SK-N-SH (cell line): ENCODE measurements at regions not wholly inside any gene's neighbourhood (a gene's known extent, or its start where the extent isn't known, plus 50 kb on each side); places are given as distances from the start of the nearest gene placed in this dataset.

Source experiments
- CTCF ChIA-PET: fragments of 300-600, 350-600 bp; formaldehyde crosslinking; extraction: SDS; loops from one replicate; lab custom pipeline; 2021; lab: Yijun Ruan, JAX
- POLR2A ChIA-PET: fragments of 350-600 bp; sonication (Branson Sonifier 250); formaldehyde crosslinking; extraction: SDS; loops from one replicate; lab custom pipeline; 2020; ENCODE audit warnings: antibody characterized with exemption, inconsistent platforms; lab: Yijun Ruan, JAX
- DNase-seq: peaks from one replicate; pipeline ENCODE4 v3.0.0; 2012
- H2AFZ ChIP-seq: fragments of 200-600 bp; sonication (generic); 2 replicates; pipeline ENCODE4 v1.8.1; 2016; ENCODE audit warnings: antibody characterized with exemption, mild to moderate bottlenecking, low read depth
- H3F3A ChIP-seq: fragments of 200-600 bp; sonication (generic); replicated peaks from 2 replicates; pipeline ENCODE3; 2016; ENCODE audit warnings: antibody characterized with exemption, mild to moderate bottlenecking; ENCODE audit not compliant: insufficient read depth
- H3K27ac ChIP-seq, 2 experiments: fragments of 200-500 bp in 1 of 2; fragments of 200-600 bp in 1 of 2; sonication (Bioruptor generic) in 1 of 2; sonication (generic), shearing (Covaris generic) in 1 of 2; 2 replicates each; pipeline versions ENCODE4 v1.5.1 to v1.6.1; 2014 to 2016; ENCODE audit warnings: low read depth in 2 of 2, inconsistent platforms in 1 of 2, low read length in 1 of 2, mild to moderate bottlenecking in 1 of 2, mixed read lengths in 1 of 2
- H3K27me3 ChIP-seq: fragments of 200-600 bp; sonication (generic), shearing (Covaris generic); 2 replicates; pipeline ENCODE4 v1.6.1; 2016; ENCODE audit warnings: mixed run types; ENCODE audit not compliant: insufficient read depth
- H3K36me3 ChIP-seq, 2 experiments: fragments of 200-500 bp in 1 of 2; fragments of 200-600 bp in 1 of 2; sonication (Bioruptor generic) in 1 of 2; sonication (generic) in 1 of 2; replicated peaks in 1 of 2; 2 replicates each; pipeline versions ENCODE3 to v1.5.1; 2014 to 2016; ENCODE audit warnings: low read length in 1 of 2, mild to moderate bottlenecking in 1 of 2; ENCODE audit not compliant: insufficient read depth in 2 of 2, control insufficient read depth in 1 of 2
- H3K4me1 ChIP-seq, 2 experiments: fragments of 200-500 bp in 1 of 2; fragments of 200-600 bp in 1 of 2; sonication (Bioruptor generic) in 1 of 2; sonication (generic), shearing (Covaris generic) in 1 of 2; 2 replicates each; pipeline versions ENCODE4 v1.5.1 to v1.6.1; 2014 to 2016; ENCODE audit warnings: low read depth in 1 of 2, low read length in 1 of 2, mixed run types in 1 of 2; ENCODE audit not compliant: insufficient read depth in 2 of 2, control insufficient read depth in 1 of 2
- H3K4me2 ChIP-seq: fragments of 200-600 bp; sonication (generic), shearing (Covaris generic); 2 replicates; pipeline ENCODE4 v1.6.1; 2017; ENCODE audit warnings: mixed run types
- H3K4me3 ChIP-seq, 2 experiments: fragments of 200-500 bp in 1 of 2; fragments of 200-600 bp in 1 of 2; sonication (Bioruptor generic) in 1 of 2; sonication (generic), shearing (Covaris generic) in 1 of 2; 2 replicates each; pipeline versions ENCODE4 v1.5.1 to v1.8.1; 2014 to 2016; ENCODE audit warnings: low read depth in 2 of 2, inconsistent platforms in 1 of 2, low read length in 1 of 2, mild to moderate bottlenecking in 1 of 2, mixed read lengths in 1 of 2, moderate library complexity in 1 of 2
- H3K79me2 ChIP-seq: fragments of 200-600 bp; sonication (generic); 2 replicates; pipeline ENCODE4 v1.8.1; 2017; ENCODE audit warnings: mild to moderate bottlenecking; ENCODE audit not compliant: insufficient read depth
- H3K9ac ChIP-seq: fragments of 200-600 bp; sonication (generic); 2 replicates; pipeline ENCODE4 v1.6.1; 2017; ENCODE audit warnings: mixed run types
- H3K9me2 ChIP-seq: fragments of 200-600 bp; sonication (generic); 2 replicates; pipeline ENCODE4 v1.6.1; 2017; ENCODE audit warnings: mixed run types
- H3K9me3 ChIP-seq: fragments of 200-600 bp; sonication (generic); 2 replicates; pipeline ENCODE4 v1.6.1; 2017; ENCODE audit warnings: mixed run types, mild to moderate bottlenecking, moderate library complexity
- H4K20me1 ChIP-seq: fragments of 200-600 bp; sonication (generic); 2 replicates; pipeline ENCODE4 v1.6.1; 2017; ENCODE audit warnings: mild to moderate bottlenecking, mixed run types; ENCODE audit not compliant: insufficient read depth
- EZH2phosphoT487 ChIP-seq: fragments of 200-600 bp; sonication (generic); IDR thresholded peaks from 2 replicates; pipeline ENCODE4 v1.6.1; 2017; ENCODE audit warnings: low read depth, mixed run types, mild to moderate bottlenecking, antibody characterized with exemption, moderate library complexity, borderline replicate concordance
- FOXJ3 ChIP-seq: sonication (generic); formaldehyde crosslinking; IDR thresholded peaks from 2 replicates; pipeline ENCODE4 v1.5.1; 2020; ENCODE audit warnings: mild to moderate bottlenecking, missing genetic modification reagents
- GABPA ChIP-seq: IDR thresholded peaks from 2 replicates; pipeline ENCODE4 v1.4.0; 2012; ENCODE audit warnings: low read depth, mild to moderate bottlenecking
- GATA2 ChIP-seq: sonication (generic); formaldehyde crosslinking; IDR thresholded peaks from 2 replicates; pipeline ENCODE4 v1.5.0; 2020; ENCODE audit warnings: mild to moderate bottlenecking, missing genetic modification reagents
- IRF3 ChIP-seq: fragments of 150-350 bp; IDR thresholded peaks from 2 replicates; pipeline ENCODE4 v1.6.1; 2016; ENCODE audit warnings: mild to moderate bottlenecking, low read depth, low read length
- JUND ChIP-seq: IDR thresholded peaks from 2 replicates; pipeline ENCODE4 v1.4.0; 2012
- MAX ChIP-seq: IDR thresholded peaks from 2 replicates; pipeline ENCODE4 v1.4.0; 2012; ENCODE audit warnings: low read depth
- NFIC ChIP-seq: IDR thresholded peaks from 2 replicates; pipeline ENCODE4 v1.4.0; 2012; ENCODE audit warnings: borderline replicate concordance
- NRF1 ChIP-seq: IDR thresholded peaks from 2 replicates; pipeline ENCODE4 v1.6.1; 2012; ENCODE audit warnings: low read depth, mild to moderate bottlenecking, low read length
- POLR2AphosphoS5 ChIP-seq: IDR thresholded peaks from 2 replicates; pipeline ENCODE4 v1.6.1; 2012; ENCODE audit warnings: low read depth, low read length
- SIN3A ChIP-seq: IDR thresholded peaks from 2 replicates; pipeline ENCODE4 v1.6.1; 2012; ENCODE audit warnings: low read depth, mild to moderate bottlenecking, low read length, moderate library complexity, borderline replicate concordance
- TAF1 ChIP-seq: IDR thresholded peaks from 2 replicates; pipeline ENCODE4 v1.6.1; 2012; ENCODE audit warnings: low read depth, mild to moderate bottlenecking, low read length, moderate library complexity, borderline replicate concordance
- TCF12 ChIP-seq: IDR thresholded peaks from 2 replicates; pipeline ENCODE4 v1.4.0; 2012
- TEAD4 ChIP-seq: IDR thresholded peaks from 2 replicates; pipeline ENCODE4 v1.4.0; 2012; ENCODE audit warnings: mild to moderate bottlenecking, borderline replicate concordance; ENCODE audit not compliant: insufficient read depth
- USF1 ChIP-seq: IDR thresholded peaks from 2 replicates; pipeline ENCODE4 v1.4.0; 2012; ENCODE audit warnings: low read depth, borderline replicate concordance
- WGBS: methylation state at CpG from one replicate; pipeline ENCODE4 v1.1.6; 2017; ENCODE audit warnings: low lambda C conversion rate; 5-methylcytosine and 5-hydroxymethylcytosine counted together

GRCh38 chr18:73985855-73986625, 161.6 kb downstream of the FBXO15 start:
- H3K27me3 ChIP-seq: no peaks in the 10 kb centered on the region; the same call in 1 of the 2 replicates
- no peaks in the 10 kb centered on the region for H3K79me2 ChIP-seq
- no peak overlapping the region for H3K27ac ChIP-seq
- no peak overlapping the region for H3K4me2 ChIP-seq
- no peak overlapping the region for H3K4me3 ChIP-seq
- CTCF ChIA-PET: interaction anchor here (1.1 kb wide), 1 partner anchor 356 kb away, joined by 3 read pairs; no protein-coding TSS in a partner anchor
- no peak overlapping the region for H2AFZ ChIP-seq
- 10% methylated on average over 2 of the region's 2 CpGs for WGBS
- POLR2A ChIA-PET: no interaction called here
- TF ChIP-seq IRF3: no peak
- TF ChIP-seq EZH2phosphoT487: no peak
- TF ChIP-seq GABPA: no peak
- TF ChIP-seq USF1: no peak
- TF ChIP-seq MAX: no peak
- no peak for TF ChIP-seq NFIC
- no peak for TF ChIP-seq TAF1
- TF ChIP-seq SIN3A: no peak
- no peak for TF ChIP-seq TEAD4
- TF ChIP-seq POLR2AphosphoS5: no peak
- no peak for TF ChIP-seq FOXJ3
- H3F3A ChIP-seq: no peaks in the 10 kb centered on the region
- H4K20me1 ChIP-seq: no peaks in the 10 kb centered on the region
- no peak overlapping the region for H3K9ac ChIP-seq
- no peak for DNase-seq
- H3K36me3 ChIP-seq: no peaks in the 10 kb centered on the region
- no peaks in the 10 kb centered on the region for H3K9me2 ChIP-seq
- no peaks in the 10 kb centered on the region for H3K9me3 ChIP-seq
- no peaks in the 10 kb centered on the region for H3K4me1 ChIP-seq

- CTCF ChIA-PET: no interaction called here
- no peak overlapping the region for H3K27ac ChIP-seq
- H3K27me3 ChIP-seq: peaks cover 2% of the 10 kb centered on the region; the same call in 1 of the 2 replicates
- no peak overlapping the region for H2AFZ ChIP-seq
- no peaks in the 10 kb centered on the region for H3K36me3 ChIP-seq
- no peak for DNase-seq
- H3K4me1 ChIP-seq: no peaks in the 10 kb centered on the region
- POLR2A ChIA-PET: no interaction called here
- H3K9me2 ChIP-seq: no peaks in the 10 kb centered on the region
- no peak overlapping the region for H3K9ac ChIP-seq
- H3K4me3 ChIP-seq: no peak overlapping the region
- 5% methylated on average over 6 of the region's 6 CpGs for WGBS
- TF ChIP-seq TCF12: no peak
- no peak for TF ChIP-seq NRF1
- TF ChIP-seq EZH2phosphoT487: no peak
- TF ChIP-seq JUND: no peak
- TF ChIP-seq GATA2 (CRISPR knock-in tag): no peak
- no peaks in the 10 kb centered on the region for H3K79me2 ChIP-seq
- no peak overlapping the region for H3K4me2 ChIP-seq
- H3K9me3 ChIP-seq: no peaks in the 10 kb centered on the region
- H4K20me1 ChIP-seq: no peaks in the 10 kb centered on the region
- no peaks in the 10 kb centered on the region for H3F3A ChIP-seq
These were observed 163.7 kb downstream of the FBXO15 start for GRCh38 chr18:73983970-73984369.
